ENCODE measurements at regions not wholly inside any gene's neighbourhood (a gene's known extent, or its start where the extent isn't known, plus 50 kb on each side); places are given as distances from the start of the nearest gene placed in this dataset.

DNA sequence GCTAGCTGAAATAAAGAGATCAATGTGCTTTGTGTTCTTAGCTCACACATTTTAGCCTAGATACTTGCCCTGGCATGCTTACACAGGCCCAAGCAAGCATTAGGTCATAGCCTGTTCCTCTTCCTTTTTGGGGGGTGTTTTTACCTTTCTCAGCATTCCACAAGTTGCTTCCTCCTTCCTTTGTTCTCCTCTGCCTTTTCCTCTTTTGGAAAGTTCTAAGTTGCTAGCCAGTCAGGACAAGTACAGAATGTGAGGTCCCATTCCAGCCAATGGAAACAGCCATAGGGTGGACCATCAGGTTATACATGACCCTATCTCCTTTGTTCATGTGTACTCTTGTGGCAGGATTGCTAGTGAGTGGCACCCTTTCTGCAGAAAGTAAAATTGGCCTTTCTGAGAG is 154.9 kb downstream of the RASSF9 start:
- DNase-seq (ENCODE audit: low spot score), result no peak

DNA sequence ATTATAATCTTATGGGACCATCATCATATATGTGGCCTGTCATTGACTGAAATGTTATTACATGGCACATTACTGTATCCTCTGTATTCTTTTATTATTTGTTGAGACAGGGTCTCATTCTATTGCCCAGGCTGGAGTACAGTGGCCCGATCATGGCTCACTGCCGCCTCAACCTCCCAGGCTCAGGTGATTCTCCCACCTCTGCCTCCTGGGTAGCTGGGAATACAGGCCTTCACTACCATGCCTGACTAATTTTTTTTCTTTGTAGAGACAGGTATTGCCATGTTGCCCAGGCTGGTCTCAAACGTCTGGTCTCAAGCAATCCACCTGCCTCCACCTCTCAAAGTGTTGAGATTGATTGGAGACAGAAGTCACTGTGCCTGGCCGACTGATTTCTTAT is 153.2 kb downstream of the RASSF9 start:
- DNase-seq (ENCODE audit: low spot score), result no peak

DNA sequence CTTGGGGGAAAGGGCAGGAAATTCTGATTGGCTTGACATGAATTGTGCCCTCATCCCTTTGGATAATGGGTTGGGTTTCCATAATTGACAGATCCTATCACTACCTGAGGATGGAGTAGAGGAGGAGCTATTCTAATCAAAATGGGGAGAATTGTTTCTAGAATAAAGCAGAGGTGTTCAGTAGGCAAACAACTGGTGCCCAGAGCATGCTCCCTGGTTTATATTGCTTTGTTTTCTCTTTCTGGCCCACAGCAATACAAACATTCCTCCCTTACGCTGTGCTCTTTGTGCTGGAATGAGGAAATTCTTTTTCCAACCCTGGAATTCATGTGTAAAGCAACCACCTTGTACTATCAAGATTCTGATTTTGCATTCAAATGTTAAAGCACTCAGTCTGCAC is 147.4 kb downstream of the RASSF9 start:
- no peak for DNase-seq (ENCODE audit: low spot score)

DNA sequence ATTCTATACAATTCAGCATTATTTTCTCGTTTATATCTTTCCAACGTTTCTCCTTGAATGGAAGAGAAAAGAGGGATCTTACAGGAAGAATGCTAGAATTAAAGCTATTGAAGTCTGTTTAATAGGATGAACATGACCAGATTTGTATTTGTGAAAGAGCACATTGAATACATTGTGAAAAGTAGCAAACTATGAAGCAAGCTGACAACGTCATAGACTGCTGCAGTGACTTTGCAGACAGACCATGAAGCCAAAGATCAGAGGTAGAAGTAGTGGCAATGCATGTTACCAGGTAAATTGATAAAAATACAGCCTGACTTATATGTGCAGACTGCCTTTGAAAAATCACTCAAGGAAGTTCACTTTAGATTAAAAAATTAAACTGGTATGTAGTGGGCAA is 146.1 kb downstream of the RASSF9 start:
- no peak for DNase-seq (ENCODE audit: low spot score)

DNA sequence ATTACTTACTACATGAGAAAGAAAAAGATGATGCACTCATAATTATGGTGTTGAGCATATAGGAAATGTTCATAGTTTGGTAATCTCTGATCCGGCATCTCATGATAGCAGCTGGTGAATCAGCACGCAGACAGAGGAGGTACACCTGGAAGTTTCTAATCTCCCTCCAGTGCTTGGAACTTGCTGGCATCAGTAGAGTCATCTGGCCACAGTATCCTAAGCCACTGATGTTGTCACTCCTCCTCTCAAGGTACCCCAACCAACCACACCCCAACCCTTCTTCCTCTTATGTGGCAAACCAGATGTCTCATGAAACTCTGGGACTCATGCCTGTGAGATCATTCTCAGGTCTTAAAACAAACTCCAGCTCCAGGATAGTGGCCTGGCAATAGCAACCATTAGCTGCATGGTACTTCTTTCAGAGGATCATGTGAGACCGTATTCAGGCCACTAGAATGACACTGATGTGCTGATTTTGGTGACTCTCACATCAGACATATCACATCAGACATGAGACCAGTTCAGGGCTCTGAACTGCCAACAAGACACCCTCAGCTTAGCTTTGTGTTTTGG is 143.0 kb downstream of the RASSF9 start:
- DNase-seq (ENCODE audit: low spot score), result no peak

DNA sequence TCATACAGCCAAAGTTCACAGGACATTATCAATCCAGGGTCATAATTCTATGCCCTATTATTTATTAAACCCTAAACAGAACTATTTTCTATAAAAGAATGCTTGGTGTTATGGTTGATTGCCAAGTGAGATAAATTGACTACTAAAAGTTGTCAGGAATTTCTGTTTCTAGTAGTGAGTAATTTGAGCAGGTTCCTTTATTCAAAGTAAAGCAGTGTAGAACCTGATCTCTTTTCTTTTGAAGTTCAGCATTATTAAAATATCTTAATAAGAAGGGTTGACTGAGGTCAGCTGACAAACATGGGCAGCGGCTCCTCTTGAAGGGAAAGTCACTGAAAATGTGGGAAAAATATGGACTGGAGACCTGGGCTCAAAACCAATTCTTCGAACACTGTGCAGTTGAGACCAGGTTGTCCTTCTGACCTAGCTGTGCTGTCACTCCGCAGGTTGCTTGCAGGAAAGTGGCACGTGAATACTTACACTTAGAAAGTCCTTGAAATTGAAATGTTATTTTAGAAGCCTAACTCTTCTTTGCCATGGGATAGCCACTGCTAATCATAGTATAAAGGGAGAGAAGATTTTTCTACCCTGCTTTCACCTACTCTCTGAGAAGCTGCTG is 141.0 kb downstream of the RASSF9 start:
- no peak for DNase-seq (ENCODE audit: low spot score)

DNA sequence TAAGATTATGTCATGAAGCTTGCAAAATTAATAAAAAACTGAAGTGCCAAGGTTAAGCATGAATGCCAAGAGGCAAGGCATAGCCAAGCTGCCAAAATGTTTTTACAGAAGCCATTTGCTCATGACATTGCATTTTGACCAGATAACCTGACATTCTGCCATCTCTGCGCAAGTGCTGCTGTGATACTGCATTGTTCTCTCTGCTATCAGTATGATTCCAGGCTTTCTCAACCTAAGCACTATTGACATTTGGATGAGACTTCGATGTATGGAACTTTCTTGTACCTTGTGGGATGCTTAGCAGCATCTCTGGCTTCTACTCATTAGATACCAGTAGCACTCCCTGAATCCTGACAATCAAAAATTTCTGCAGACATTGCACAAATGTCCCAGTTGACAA is 139.2 kb downstream of the RASSF9 start:
- DNase-seq (ENCODE audit: low spot score), result no peak

DNA sequence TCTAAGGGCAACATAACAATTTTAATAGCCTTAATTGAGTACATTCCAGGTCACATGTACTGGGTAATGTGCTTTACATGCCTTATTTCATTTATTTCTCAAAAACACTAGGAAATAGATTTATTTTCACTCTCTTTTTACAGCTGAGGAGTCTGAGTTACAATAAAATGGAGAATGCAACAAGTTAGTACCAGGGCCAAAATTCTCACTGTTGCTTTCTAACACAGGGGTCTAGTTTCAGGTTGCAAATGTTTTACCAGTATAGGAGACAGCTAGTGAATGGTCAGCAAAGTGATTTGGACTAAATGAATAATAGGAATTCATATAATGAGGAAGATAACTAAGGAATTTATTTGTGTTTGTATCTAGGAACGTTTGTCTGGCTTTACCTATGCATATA is 137.3 kb downstream of the RASSF9 start:
- DNase-seq (ENCODE audit: low spot score), result no peak

DNA sequence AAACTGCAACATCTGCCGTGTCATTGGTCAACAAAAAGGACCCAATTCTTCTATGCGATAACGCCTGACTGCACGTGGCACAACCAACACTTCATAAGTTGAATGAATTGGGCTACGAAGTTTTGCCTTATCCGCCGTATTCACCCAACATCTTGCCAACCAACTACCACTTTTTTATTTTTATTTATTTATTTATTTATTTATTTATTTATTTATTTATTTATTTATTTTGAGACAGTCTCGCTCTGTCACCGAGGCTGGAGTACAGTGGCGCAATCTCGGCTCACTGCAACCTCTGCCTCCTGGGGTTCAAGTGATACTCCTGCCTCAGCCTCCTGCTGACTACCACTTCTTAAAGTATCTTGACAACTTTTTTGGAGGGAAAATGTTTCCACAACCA is 127.4 kb downstream of the RASSF9 start:
- DNase-seq (ENCODE audit: low spot score), result no peak

DNA sequence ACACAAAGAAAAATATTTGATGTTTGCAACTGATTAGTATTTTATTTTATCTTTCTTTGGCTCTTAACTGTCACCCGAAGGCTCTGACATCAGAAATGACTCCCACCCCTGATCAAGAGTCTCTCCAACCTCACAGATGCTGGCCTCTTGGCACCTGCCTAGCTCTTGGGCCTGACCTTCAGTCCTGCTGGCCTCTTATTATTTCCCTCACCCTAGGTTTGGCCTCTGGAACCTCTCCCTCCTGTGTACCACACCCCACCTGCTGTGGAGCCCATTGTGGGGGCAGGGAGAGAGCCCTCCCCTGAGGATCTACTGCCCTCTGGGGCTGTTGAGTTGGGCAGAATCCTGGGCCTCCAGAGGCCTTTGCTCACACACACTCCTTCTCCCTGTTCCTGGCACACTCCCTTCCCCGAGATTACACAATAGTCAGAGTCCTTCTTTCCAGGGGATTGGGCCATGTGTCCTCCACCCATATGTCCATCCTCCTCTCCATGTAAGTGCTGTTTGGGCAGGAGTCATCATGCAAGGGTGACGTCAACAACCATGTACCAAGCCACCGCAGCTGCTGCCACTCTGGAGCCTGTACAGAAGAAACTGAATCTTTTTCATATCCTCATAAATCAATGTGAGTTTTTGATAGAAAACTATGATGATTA is 124.3 kb downstream of the RASSF9 start:
- DNase-seq (ENCODE audit: low spot score), result no peak

DNA sequence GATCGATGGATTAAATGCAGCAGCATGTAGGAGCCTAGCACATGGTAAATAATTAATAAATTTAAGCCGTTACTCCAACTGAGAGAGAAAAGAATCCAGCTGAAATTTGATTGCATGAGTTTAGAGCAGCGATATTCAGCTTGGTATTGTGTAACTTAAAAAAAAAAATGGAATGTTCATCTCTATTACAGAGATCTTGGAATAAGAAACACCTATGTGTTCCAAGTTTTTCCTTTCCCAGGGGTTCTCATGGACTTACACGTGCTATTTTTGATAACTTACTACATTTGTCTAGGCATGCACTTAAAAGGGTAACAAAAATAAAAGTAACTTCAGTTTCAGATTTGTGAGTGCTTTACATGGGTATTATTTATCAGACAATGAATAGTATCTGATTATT is 122.8 kb downstream of the RASSF9 start:
- no peak for DNase-seq (ENCODE audit: low spot score)

DNA sequence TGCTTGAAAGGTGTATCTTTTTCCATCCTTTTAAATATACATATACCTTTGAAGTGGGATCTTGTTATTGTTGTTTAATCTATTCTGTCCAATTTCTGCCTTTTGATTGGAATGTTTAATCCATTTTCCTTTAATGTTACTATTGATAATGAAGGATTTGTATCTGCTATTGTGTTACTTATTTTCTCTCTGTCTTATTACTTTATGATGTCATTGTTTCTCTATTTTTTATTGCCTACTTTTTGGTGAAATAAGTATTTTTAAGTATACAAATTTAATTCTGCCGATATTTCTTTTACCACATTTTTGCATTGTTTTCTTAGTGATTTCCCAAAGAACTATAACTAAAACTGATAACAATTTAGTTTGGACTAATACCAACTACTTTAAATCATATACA is 121.8 kb downstream of the RASSF9 start:
- DNase-seq (ENCODE audit: low spot score), result no peak

DNA sequence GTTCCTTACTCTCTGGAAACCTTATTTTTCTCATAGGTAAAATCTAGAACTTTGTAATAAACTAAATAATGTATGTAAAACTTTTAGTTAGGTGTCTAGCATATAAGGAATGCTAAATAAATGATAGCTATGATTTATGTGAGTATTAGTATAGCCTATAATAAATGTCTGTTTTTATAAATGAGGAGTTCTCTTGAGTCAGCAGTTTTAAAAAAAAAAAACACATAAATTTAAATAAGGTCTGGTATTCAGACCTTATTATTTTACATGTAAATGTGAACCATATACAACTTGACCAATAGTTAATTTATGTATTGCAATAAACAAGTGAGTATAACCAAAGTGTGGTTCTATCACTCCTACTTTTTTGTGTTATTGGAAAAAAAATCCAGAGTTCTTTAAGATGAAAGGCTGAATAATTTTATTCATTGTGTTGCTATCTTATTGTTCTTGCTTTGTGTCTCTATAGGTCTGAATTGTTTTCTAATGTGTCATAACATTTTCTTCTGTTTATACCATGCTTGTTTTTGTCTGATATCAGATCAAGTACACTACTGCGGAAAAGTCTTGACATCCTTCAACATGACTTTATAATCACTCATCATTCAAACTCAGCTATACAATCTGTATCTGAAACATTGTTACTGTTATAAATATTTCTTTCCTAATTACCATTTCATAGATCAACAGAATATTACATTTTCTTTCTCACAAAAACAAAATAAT is 115.7 kb downstream of the RASSF9 start:
- DNase-seq (ENCODE audit: low spot score), result no peak

DNA sequence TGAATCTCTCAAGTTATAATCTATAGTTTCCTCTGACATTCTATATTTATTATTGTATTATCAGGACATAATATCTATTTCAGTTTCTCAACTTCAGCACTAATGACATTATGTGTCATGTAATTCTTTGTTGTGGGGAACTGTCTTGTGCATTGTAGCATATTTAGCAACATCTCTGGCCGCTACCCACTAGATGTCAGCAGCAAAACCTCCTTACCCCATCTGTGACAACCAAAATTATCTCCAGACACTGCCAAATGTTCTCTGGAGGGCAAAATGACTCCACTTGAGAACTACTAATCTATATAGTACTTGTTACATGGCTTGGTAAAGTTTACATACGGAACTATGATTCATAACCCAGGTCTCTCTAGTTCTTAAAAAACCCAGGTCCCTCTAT is 110.2 kb downstream of the RASSF9 start:
- DNase-seq (ENCODE audit: low spot score), result no peak

DNA sequence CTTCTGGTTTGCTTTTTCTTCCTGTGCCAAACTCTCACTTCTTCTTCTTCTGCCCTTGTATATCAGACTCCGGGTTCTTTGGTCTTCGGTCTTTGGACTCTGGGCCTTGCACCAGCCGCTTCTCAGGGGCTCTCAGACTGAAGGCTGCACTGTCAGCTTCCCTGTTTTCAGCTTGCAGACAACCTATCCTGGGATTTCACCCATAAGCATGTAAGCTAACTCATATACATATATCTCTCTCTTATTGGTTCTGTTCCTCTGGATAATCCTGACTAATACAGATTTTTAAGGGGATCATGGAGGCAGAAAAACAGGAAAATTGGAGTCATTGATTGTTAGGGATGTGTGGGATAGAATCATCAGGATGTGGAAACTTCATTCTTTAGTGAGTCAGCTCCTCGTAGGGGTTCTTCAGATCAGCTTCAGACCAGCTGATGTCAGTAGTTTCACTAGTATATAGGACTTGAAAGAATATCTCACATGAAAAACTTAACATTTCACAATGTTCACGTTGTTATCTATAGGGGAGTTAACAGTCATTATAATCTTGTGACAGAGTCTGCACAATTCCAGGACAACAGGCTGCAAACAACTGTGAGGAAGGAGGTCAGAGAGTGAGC is 102.9 kb downstream of the RASSF9 start:
- DNase-seq (ENCODE audit: low spot score), result no peak

DNA sequence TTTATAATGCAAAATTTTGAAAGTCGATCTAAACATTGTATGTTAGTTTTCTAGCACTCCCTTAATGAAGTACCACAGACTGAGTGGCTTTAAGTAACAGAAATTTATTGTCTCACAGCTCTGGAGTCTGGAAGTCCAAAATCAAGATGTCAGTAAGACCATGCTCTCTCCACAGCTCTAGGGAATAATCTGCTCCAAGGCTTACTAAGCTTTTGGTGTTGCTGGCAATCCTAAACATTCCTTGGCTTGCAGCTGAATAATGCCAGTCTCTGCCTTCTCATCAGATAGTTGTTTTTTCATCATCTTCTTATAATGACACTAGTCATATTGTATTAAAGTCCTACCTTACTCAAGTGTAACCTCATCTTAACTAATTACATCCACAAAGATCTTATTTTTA is 102.2 kb downstream of the RASSF9 start:
- no peak for DNase-seq (ENCODE audit: low spot score)

DNA sequence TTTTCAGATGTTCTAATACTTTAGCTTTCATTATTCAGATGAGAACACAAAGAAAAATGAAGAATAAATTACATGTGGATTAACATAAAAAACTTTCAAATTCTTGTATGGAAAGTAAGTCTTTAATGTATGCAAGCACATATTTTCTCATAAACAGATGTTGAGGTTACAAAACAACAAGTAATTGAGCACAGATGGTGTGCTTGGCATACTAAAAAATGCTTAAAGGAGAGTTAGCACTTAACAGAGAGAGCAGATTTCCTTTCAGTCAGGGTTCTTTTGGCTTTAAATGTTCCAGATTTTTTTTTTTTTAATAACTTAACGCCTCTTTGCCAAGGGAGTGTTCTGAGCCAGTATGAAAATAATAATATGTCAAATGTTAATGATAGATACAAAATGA is 96.0 kb downstream of the RASSF9 start:
- DNase-seq (ENCODE audit: low spot score), result no peak

DNA sequence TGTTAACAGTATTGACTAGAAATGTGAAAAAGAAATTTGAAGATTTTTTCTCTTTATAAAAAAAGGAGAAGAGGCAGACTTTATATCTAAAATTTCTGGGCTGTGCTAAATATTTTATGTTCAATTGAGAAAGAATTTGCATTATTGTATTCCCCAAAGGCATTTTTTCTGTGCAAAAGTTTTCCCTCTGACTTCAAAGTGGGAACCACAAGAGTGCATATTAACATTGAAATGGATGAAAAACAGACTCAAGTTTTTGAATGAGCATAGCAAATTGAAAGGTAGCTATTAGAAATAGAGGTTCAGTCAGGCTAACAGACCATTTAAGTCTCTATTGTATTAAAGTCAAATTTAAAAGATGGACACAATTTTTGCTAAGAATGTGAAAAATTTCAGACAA is 95.2 kb downstream of the RASSF9 start:
- DNase-seq (ENCODE audit: low spot score), result no peak

DNA sequence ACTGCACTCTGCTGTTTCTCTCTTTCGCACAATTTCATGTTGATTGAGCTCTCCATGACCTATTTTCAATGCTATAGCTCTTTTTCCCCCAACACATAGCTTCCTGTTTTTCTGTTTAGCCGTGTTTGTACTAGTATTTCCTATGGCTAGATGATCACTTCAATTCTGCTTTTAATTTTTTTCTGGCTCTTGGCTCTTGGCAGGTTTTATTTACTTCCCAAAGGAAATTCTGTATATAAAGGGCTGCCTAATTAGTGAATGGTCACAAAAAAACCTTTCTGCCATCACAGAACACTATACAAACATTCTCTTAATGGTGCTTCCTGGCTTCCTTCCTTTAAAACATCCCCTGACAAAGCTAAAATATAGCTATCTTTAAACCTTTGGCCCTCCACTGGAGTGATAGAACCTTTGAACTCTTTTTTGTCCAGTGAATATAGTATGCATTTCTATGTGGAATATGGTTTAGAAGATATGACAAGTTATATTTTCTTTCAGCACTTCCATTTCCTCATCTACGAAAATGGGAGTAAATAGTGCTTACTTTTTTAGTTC is 88.2 kb downstream of the RASSF9 start:
- no peak for DNase-seq (ENCODE audit: low spot score)
